HG03439 (cell line): ENCODE measurements at regions not wholly inside any gene's neighbourhood (a gene's known extent, or its start where the extent isn't known, plus 50 kb on each side); places are given as distances from the start of the nearest gene placed in this dataset.

Experiments
- ATAC-seq: cut with Tn5 transposase; IDR thresholded peaks from one replicate; pipeline ENCODE4 v1.9.1; 2021; ENCODE audit warnings: mild to moderate bottlenecking, moderate library complexity; ENCODE audit not compliant: unreplicated experiment

DNA sequence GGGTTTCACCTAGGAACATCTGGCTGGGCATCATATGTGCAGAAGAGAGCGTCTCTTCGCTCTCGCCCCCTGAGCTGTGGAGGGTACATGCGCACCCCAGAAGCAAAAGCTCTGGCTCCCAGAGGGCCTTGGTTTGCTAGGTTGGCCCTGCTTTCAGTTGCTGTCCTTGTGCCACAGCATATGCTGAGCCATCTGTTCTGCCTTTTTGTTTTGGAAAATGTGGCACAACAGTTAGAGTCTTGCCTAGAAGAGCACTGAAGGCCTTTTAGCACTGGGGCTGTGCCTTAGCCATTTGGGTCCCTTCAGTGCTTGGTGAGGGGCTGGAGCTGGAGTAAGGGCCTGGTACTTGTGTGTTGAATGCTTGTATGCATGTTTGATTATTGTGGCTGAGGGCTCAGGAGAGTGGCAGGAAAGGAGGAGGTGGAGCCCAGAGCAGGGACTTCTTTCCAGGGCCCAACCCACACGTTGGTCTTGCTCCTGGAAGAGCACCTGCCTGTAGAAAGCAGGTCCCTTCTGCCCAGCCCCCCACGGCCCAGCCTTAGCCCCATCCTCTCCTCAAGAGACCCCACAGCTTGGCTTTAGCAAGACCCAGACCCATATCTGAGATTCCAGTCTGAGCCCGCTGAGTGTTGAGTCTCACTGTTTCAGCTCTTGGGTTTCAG lies 113.7 kb downstream of the SLC25A47 start:
- no peak for ATAC-seq

DNA sequence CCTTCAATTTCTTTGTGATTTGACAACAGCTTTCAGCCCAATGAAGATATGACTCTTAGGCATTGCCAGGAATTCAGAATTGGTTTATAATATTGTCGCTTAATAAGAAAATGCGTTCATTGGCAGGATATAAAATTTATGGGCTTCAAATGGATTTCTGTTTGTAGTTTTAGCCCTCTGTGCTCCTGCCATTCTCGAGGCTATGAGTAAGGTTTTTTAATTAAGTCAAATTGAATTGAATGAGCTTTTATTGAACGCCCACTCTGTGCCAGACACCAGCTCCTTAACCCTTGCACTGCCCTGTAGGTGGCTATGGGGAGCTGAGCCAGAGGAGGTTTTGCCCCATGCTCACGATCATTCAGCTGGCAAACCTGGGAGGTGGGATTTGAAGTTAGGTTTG lies 115.1 kb downstream of the SLC25A47 start:
- no peak for ATAC-seq

DNA sequence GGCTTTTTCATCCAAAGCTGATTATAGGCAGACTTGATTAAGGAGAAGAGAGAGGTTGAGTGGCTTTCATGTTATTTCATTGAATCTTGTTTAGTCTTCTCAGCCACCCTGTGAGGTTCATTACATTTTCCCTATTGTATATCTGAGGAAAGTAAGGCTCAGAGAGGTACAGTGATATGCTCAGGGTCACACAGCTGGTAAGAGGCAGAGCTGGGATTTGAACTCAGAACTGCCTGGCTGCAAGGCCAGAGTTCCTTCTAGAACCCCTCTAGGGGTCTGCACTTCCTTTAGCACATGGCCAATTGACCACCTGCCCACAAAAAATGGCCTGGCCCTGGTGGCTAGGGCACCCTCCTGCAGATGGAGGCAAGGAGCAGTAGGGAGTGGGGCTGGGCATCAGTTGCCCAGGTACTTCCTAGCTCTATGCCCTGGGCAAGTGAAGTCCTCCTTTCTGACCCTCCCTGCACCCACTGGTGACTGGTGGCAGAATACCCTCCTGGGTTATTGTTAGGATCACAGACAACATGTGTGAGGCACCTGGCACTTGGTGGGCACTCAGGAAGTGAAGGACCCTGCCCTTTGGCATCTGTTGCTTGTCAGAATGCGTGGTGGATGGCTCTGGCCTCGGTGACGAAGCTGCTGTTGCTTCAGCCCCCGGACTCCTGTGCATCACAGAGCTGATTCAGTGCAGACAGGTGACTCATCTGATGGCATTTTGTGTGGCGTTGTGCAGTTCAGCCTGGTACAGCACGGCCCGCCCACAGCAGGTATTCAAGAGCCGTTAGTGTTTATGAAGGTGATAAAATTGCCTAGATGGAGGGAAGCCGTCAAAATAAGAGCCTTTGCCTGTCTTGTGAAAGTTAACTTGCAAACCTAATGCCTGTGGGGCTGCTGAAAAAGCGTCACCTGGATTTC lies 115.8 kb downstream of the SLC25A47 start:
- ATAC-seq: no peak

DNA sequence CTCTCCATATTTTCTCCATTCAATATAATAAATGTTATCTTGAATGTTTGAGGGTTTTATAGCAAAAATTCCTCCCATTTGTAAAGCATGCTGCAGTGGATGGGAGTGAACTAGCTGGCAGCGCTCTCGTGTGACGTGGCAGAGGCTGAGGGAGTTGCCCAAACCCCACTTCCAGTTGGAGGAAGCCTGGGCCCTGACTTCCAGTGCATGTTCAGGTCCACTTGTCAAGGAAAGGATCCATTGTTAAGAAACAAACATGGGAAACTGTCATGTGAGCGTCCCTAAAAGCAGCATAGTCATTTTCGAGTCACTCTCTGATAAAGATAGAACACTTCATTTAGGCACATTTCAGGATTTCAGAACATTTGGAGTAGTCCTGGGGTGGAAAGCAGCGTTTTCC lies 116.6 kb downstream of the SLC25A47 start:
- ATAC-seq: no peak

DNA sequence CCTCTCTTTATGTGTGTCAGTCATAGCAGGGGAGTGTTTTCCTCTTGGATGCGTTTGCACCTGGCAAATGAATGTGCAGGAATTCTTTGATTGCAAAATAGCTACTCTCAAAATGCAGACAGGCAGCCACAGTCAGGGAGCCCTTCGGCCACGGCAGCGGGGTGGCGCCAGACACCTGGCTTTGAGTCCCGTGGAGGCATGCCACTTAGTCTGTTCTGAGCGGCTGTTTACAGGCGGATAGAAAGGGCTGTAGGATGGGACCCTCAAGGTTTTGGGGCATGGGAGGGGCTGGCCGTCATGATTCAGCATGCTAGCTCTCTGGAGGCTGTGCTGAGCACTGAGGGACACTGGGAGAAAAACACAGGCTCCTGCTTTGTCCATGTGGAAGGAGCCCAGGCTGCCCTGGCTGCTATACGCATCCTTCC lies 117.1 kb downstream of the SLC25A47 start:
- ATAC-seq: no peak

DNA sequence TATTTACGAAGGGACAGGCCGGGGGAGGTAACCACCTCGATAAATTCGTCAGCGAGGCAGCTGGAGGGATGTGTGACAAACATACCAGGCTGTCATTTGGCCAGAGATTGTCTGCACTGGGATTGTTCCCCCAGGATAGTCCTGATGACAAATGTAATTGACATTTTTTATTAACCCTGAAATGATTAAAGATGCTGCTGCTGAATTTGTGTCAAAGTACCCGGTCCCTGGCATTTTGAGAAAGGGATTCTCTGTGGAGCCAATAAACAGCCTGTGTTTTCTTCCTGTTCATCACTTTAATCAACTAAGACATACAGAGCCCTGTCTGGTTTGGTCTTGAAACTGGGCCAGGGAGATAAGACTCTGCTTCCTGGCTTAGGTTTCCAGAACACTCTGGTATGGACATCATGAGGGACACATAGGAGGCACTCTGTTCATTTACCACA lies 117.6 kb downstream of the SLC25A47 start:
- ATAC-seq: no peak

DNA sequence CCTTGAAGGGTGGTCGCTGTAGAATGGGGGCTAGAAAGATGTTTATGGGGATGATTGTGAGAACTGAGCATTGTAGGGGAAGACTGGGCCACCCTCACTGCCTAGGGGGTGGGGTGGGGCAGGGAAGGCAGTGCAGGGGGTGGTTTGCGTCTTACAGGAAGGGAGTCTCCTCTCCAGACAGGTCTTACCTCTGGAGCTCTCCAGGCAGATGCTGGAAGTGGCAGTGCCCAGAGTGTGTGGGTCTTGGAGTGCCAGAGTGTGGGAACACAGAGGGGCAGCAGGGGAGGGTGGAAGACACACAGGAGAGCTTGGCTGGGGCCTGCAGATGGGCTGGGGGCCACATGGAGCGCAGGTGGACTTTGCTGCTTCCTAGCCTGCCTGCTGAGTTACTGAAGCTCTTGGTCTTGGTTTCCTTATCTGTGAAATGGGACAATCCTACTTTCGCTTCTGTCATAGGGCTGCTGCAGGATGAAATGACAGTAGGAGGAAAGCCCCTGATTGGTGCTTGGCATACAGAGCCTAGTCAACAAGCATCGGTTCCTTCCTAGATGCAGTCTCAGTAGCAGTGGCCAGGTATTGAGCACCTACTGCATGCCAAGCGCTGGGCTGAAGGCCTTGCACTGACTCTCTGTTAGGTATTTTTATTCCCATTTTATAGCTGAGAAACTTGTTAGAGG lies 118.3 kb downstream of the SLC25A47 start:
- no peak for ATAC-seq

DNA sequence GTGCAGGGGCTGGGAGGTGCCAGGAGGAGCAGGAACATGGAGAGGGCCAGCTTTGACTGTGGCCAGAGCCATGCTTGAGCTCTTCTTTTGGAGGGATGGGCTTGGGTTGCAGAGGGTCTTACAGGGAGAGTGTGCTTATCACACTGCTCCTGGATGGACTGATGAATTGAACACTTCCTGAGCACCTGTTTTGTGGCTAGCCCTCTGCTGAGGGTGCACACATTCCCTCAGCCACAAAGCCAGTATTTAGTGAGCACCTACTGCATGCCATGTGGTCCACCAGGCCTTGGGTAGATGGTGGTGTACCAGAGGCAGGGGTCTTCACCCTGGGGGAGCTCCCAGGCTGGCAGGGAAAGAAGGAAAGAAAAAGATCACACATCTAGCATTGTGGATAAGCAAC lies 118.9 kb downstream of the SLC25A47 start:
- no peak for ATAC-seq

DNA sequence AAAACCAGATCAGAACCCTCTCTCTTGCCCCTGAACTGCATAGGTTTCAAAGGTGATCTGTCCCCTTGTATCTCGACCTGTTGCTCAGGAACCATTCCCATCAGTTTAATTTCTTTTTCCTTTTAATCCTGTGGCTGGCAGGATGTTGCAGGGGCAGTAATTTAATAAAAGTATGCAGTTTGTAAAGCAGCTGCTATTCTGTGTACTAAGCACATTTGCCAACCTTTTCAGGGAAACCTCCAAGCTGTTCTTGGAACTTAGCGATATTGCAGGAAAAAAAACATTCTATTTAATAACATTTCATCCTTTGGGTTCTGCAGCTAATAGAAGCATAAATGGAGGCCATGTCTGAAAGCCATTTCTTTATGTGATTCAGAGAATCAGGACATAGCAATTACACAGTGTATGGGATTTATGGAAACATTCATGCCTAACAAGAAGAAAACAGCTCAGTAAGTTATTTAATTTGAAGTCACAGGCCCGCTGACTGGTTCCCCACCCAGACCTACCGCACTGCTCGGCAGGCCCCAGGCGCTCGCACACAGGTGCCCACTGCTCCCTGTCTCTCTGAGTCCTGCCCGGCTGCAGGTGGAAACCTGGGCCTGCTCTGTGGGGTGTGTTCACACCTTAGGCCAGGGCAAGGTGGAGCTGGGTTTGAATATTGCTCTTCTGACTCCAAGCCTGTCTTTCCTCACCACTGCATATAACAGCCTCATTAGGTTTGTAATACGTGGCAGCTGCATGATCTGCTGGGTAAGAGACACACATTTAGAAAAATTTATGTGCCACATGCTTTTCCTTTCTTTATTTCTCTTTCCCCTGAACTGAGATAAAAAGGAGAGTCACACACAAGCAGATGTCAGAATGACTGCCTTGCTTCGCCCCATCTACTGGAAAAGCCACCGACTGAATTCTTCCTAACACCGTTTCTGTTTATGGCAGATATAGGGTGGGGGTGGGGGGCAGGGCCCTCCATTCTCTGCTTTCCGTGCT lies 119.7 kb downstream of the SLC25A47 start:
- no peak for ATAC-seq

DNA sequence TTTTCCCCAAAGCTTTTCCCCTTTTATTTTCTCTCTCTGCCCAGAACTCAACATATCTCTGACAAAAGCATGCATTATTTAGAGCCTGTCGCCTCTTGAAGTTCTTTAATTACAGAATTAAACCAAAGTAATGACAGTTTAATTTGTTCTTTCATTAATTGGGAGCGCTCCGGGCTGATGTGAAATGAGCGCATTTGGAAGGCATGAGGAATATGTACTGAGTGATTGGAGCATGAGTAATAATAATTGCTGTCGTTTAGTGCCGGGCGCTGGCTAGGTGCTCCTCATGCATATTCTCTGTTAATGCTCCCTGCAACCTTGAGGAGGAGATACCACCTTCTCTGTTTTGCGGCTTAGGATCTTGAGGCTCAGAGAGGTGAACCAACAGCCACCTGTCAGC lies 120.5 kb downstream of the SLC25A47 start:
- ATAC-seq: no peak

DNA sequence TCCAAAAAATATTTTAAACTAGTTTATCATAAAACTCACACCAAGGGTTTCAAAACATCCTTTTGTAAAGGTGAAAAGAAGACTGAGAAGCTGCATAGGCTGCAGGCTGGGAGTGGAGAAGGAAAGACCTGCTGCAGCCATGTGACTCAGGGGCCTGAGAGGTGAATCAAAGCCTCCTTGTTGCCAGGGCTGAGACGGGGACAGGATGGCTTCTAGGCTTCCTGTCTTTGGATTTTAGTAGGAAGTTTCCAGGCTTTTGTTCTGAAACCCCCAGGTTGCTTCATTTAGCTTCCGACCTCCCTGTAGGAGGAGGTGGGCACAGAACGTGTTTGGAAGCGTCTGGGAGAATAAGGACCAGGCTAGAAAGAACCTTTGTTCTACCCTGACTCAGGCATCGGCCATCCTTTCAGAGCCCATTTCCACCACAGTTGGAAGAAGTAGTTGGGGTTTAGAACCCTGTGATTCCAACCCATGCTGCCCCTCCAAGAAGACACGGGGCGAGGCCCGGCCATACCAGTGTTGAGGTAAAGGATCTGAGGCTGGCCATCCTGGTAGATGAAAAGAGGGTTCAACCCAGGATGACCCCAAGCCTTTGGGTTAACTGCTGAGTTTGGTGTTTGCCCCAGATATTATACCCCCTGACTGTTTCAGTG lies 122.4 kb downstream of the SLC25A47 start:
- ATAC-seq: no peak

DNA sequence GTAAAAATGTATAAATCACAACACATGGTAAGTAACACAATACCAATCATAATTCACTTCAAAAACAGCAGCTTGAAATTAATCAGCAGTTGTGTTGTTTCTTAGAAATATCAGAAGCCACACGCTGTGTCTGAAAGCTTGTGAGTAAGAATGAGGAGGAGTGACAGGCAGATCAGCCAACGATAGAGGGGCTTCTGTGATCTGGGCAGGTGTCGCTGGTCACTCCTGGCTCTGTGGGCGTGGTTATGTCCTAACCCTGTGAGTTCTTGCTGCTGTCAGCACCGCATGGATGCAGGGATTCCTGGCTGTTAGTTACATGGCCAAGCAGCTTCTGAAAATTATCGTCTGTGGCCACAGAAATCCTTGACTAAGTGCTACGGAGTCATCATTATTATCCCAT lies 123.4 kb downstream of the SLC25A47 start:
- ATAC-seq: no peak

DNA sequence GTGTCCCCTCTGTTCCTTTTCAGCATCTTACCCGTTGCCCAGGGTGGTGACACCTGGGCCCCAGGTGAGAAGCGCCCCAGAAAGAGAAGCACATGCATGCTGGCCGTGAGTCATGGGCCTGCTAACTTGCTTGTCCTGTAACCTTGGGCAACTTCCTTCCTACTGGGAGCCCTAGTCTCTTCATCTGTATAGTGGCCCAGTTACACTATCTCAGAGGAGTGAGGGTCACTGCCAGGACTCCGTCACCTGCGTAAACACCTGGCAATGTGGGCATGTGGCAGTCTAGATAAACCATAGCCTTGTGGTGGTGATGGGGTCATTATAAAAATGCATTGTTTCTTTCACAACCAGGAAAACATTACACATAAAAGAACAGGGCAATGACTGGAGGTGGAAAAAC lies 125.2 kb downstream of the SLC25A47 start:
- ATAC-seq: no peak

DNA sequence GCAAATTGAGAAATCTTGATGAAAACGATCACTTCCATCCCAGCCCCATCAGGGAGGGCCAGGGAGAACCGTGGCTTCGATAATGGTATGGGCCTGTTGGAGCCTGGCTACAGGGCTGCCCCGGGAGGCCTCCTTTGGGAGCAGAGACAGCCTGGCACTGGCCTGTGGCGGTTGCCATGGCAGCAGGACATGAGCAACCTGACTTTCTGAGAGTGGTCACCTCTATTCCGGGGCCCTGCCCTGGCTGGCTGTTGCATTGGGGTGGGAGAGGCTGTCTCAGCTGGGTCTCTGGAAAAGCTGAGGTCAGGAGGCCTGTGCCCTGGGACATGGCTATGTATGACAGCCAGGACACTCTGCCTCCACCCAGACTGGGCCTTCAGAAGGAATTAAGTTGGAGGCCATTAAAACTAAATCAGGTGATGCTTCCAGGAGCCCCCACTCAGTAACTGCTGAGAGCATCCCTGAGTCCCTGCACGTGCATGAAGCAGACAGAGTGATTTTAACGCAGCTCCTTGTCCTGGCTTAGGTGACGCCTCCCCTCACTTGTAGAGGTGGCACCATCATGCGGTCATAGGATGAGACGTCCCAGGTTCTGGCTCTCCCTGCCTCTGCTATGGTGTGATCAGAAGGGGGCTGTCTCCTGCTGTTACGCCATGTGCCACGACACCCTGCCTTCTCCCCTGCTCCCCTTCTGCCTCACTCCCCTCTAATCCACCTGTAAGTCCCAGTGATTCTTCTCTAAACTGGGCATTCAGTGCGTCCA lies 126.3 kb downstream of the SLC25A47 start:
- ATAC-seq: no peak

DNA sequence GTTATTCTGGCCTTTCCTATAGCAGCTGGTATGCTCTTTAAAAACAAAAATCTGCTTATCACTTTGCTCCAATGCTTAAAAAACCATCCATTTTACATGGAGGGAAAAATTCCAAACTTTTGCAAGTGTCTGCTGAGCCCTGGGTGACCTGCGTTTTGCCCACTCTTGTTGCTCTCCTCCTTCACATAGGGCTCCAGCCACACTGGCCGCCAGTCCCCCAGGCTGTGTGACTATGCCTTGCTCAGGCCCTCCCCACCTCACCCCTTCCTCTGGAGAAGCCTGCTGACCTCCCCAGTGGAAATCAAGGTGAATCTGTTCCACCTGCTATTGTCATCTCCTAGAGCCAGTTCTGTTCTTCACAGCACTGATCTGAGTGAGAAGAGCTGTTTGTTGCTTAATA lies 126.9 kb downstream of the SLC25A47 start:
- no peak for ATAC-seq

DNA sequence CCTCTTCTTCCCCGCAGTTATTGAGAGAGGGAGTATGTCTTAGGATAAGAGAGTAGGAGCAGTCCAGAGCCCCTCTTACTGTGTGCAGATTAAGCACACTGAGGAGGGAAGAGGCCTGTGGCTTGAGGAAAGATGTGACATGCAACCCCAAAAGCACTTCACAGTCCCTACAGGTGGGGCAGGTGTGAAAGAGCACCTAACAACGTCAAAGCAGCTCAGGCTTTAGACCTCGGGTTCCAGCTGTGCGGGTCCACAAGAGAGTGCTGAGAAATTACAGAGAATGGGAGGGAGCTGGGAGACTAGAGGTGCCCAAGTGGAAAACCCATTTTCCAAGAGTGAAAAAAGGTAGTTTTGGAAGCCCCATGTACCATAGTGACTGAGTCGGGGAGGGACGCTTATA lies 127.6 kb downstream of the SLC25A47 start:
- no peak for ATAC-seq

DNA sequence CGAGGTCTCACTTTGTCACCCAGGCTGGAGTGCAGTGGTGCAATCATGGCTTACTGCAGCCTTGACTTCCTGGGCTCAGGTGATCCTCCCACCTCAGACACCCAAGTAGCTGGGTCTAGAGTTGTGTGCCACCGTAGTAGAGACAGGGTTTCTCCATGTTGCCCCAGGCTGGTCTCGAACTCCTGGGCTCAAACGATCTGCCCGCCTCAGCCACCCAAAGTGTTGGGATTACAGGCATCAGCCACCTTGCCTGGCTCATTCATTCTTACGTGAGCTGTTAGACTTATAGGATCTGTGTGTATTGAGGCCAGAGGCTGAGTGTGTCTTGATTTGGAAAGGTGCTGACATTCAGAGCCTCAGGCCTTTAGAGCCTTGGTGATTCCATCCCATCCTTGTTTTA lies 128.1 kb downstream of the SLC25A47 start:
- no peak for ATAC-seq

DNA sequence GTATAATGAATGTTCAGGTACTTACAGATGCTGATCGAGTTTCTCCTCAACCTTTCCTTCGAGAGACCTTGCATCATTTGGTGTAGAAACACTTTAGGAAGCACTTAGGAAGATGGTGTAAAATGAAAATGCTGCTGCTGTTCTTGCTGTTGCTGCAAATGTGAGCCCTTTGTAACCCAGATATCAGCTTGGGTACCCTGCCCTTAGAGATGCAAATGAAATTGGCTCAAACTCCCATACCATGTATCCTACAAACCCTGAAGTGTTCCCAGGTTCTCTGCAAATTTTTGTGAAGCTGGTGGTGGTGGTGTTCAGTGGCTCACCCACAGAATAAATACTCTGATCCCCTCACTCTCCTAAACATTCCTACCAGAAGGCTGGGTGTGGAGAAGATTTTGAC lies 130.8 kb downstream of the SLC25A47 start:
- no peak for ATAC-seq

DNA sequence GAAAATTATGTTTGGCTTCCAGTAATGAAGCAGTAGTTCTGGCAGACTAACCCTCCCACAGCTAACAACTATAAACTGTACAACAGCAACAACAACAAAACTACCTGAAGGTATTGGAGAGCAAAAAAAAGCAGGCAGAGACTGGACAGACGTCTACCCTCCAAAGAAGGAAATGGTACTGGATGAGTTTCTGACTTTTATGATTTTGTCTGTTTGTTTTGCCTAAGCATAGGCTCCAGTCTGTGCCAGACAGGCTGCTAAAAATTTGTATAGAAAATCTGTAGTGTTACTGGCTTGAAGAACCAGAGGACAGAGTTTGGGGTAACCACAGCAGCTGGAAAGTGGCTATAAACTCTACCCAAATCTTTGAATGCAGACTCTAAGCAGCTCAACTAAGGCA lies 131.3 kb downstream of the SLC25A47 start:
- no peak for ATAC-seq
